ENCODE measurements at regions not wholly inside any gene's neighbourhood (a gene's known extent, or its start where the extent isn't known, plus 50 kb on each side); places are given as distances from the start of the nearest gene placed in this dataset.

- Histone ChIP-seq H3K36me3 (replicated peaks in 1 of 2; ENCODE audit: control extremely low read depth in 1 of 2, control insufficient read depth in 1 of 2, extremely low read depth in 1 of 2, insufficient read depth in 2 of 2, low read length in 1 of 2) (no peaks in the 10 kb centered on the region), H4K20me1 (ENCODE audit: control insufficient read depth, insufficient read depth, low read length, poor library complexity, severe bottlenecking) (no peaks in the 10 kb centered on the region), H3K79me2 (ENCODE audit: control insufficient read depth, insufficient read depth, low read length) (no peaks in the 10 kb centered on the region), H3K4me2 (replicated peaks; ENCODE audit: low read depth, low read length, poor library complexity, severe bottlenecking) (no peak overlapping the region), H3K9me3 (ENCODE audit: control extremely low read depth in 1 of 3, control insufficient read depth in 2 of 3, insufficient read depth in 1 of 3, low read length in 2 of 3) (no peaks in the 10 kb centered on the region), H3K4me3 (ENCODE audit: control extremely low read depth in 1 of 5, extremely low read depth in 1 of 5, insufficient read depth in 1 of 5, low read depth in 2 of 5, low read length in 4 of 5) (no peak overlapping the region), H3K27me3 (replicated peaks in 1 of 4; ENCODE audit: control extremely low read depth in 1 of 4, control insufficient read depth in 3 of 4, insufficient read depth in 4 of 4, low read length in 3 of 4) (peaks cover 0 to 9% (median 6%) of the 10 kb centered on the region in 4 experiments), H3K27ac (ENCODE audit: low read length in 2 of 2) (no peak overlapping the region), H3K4me1 (ENCODE audit: control insufficient read depth in 2 of 2, insufficient read depth in 2 of 2, low read length in 2 of 2) (no peaks in the 10 kb centered on the region), H2AFZ (ENCODE audit: insufficient read depth, low read depth, low read length, poor library complexity, severe bottlenecking) (no peak overlapping the region), H3K9ac (ENCODE audit: low read length) (no peak overlapping the region)
- H3K4me1 Mint-ChIP-seq: no peaks in the 10 kb centered on the region
- TF ChIP-seq EZH2 (IDR thresholded peaks at IDR 0.05; ENCODE audit: borderline replicate concordance, insufficient read depth, low read depth, low read length, poor library complexity, severe bottlenecking): no peak
- TF ChIP-seq CTCF (IDR thresholded peaks at IDR 0.05): no peak
- ATAC-seq (ENCODE audit: low read depth) (no peak), DNase-seq (no peak)
- no peak overlapping the region for H3K4me3 Mint-ChIP-seq
- intact Hi-C loops (cut with micrococcal nuclease): no loop called here
- no peaks in the 10 kb centered on the region for H3K9me3 Mint-ChIP-seq (ENCODE audit: insufficient read depth)
- WGBS (ENCODE audit: insufficient coverage): 29% methylated on average over 1 of the region's 1 CpG
- H3K27ac Mint-ChIP-seq: no peak overlapping the region
- H3K27me3 Mint-ChIP-seq: peaks cover 17% of the 10 kb centered on the region
- CTCF ChIA-PET: interaction anchor here (0.7 kb wide), 1 partner anchor 430 kb away, joined by 3 read pairs; no protein-coding TSS in a partner anchor
- POLR2A ChIA-PET: no interaction called here
Measured at GRCh38 chr9:21746550-21746949, 55.9 kb upstream of the MTAP start.

- Histone ChIP-seq H3K27ac (ENCODE audit: low read length in 2 of 2) (no peak overlapping the region), H3K9me3 (ENCODE audit: control extremely low read depth in 1 of 3, control insufficient read depth in 2 of 3, insufficient read depth in 1 of 3, low read length in 2 of 3) (no peaks in the 10 kb centered on the region), H3K27me3 (replicated peaks in 1 of 4; ENCODE audit: control extremely low read depth in 1 of 4, control insufficient read depth in 3 of 4, insufficient read depth in 4 of 4, low read length in 3 of 4) (peaks cover 0 to 14% (median 6%) of the 10 kb centered on the region in 4 experiments), H3K36me3 (replicated peaks in 1 of 2; ENCODE audit: control extremely low read depth in 1 of 2, control insufficient read depth in 1 of 2, extremely low read depth in 1 of 2, insufficient read depth in 2 of 2, low read length in 1 of 2) (no peaks in the 10 kb centered on the region), H3K9ac (ENCODE audit: low read length) (no peak overlapping the region), H2AFZ (ENCODE audit: insufficient read depth, low read depth, low read length, poor library complexity, severe bottlenecking) (no peak overlapping the region), H3K4me3 (ENCODE audit: control extremely low read depth in 1 of 5, extremely low read depth in 1 of 5, insufficient read depth in 1 of 5, low read depth in 2 of 5, low read length in 4 of 5) (no peak overlapping the region), H3K4me2 (replicated peaks; ENCODE audit: low read depth, low read length, poor library complexity, severe bottlenecking) (no peak overlapping the region), H3K79me2 (ENCODE audit: control insufficient read depth, insufficient read depth, low read length) (no peaks in the 10 kb centered on the region), H4K20me1 (ENCODE audit: control insufficient read depth, insufficient read depth, low read length, poor library complexity, severe bottlenecking) (no peaks in the 10 kb centered on the region), H3K4me1 (ENCODE audit: control insufficient read depth in 2 of 2, insufficient read depth in 2 of 2, low read length in 2 of 2) (no peaks in the 10 kb centered on the region)
- Mint-ChIP-seq H3K27me3 (peaks cover 18% of the 10 kb centered on the region), H3K4me1 (no peaks in the 10 kb centered on the region), H3K4me3 (no peak overlapping the region), H3K27ac (no peak overlapping the region), H3K9me3 (ENCODE audit: insufficient read depth) (no peaks in the 10 kb centered on the region)
- WGBS (ENCODE audit: insufficient coverage): 67% methylated on average over 1 of the region's 2 CpGs
- CTCF ChIA-PET: no interaction called here
- no peak for DNase-seq
- no peak for ATAC-seq (ENCODE audit: low read depth)
- POLR2A ChIA-PET: no interaction called here
- TF ChIP-seq CTCF (IDR thresholded peaks at IDR 0.05) (no peak), EZH2 (IDR thresholded peaks at IDR 0.05; ENCODE audit: borderline replicate concordance, insufficient read depth, low read depth, low read length, poor library complexity, severe bottlenecking) (no peak)
- intact Hi-C loops (cut with micrococcal nuclease): no loop called here
Measured at GRCh38 chr9:21747175-21747574, 55.3 kb upstream of the MTAP start.
